Kidney (tissue), 13 donors: ENCODE measurements at regions not wholly inside any gene's neighbourhood (a gene's known extent, or its start where the extent isn't known, plus 50 kb on each side); places are given as distances from the start of the nearest gene placed in this dataset.

Experiments used
- DNase-seq, 5 donors: peaks; one replicate each; pipeline ENCODE4 v3.0.0-alpha.2; 2013 to 2020
- FAIRE-seq: peaks from 2 replicates; lab custom pipeline; 2012; peaks lifted over from hg19 to GRCh38; lab: Jason Lieb, UNC
- H3K27ac ChIP-seq, 2 donors: one replicate each; pipeline ENCODE4 v1.7.0; 2013; ENCODE audit warnings: low read depth in 2 of 2, low read length in 2 of 2, inconsistent platforms in 1 of 2
- H3K27me3 ChIP-seq: one replicate; pipeline ENCODE4 v1.7.1; 2013; ENCODE audit warnings: low read length, inconsistent platforms; ENCODE audit not compliant: control insufficient read depth, insufficient read depth
- H3K36me3 ChIP-seq, 3 donors: one replicate each; pipeline versions ENCODE4 v1.7.0 to v1.7.1; 2013; ENCODE audit warnings: low read length in 3 of 3, control low read depth in 1 of 3, inconsistent platforms in 1 of 3; ENCODE audit not compliant: insufficient read depth in 3 of 3, control insufficient read depth in 2 of 3
- H3K4me1 ChIP-seq, 3 donors: one replicate each; pipeline versions ENCODE4 v1.7.0 to v1.7.1; 2013; ENCODE audit warnings: low read length in 3 of 3, inconsistent platforms in 1 of 3, low read depth in 1 of 3; ENCODE audit not compliant: control insufficient read depth in 2 of 3, insufficient read depth in 2 of 3
- H3K4me3 ChIP-seq, 3 donors: one replicate each; pipeline versions ENCODE4 v1.7.0 to v1.8.1; 2013; ENCODE audit warnings: low read length in 3 of 3, control low read depth in 1 of 3, inconsistent platforms in 1 of 3
- H3K9ac ChIP-seq, 3 donors: one replicate each; pipeline versions ENCODE4 v1.7.0 to v1.7.1; 2013; ENCODE audit warnings: low read length in 3 of 3, control low read depth in 1 of 3, inconsistent platforms in 1 of 3
- H3K9me3 ChIP-seq, 3 donors: one replicate each; pipeline versions ENCODE4 v1.7.0 to v1.7.1; 2013; ENCODE audit warnings: low read length in 3 of 3, control low read depth in 1 of 3, inconsistent platforms in 1 of 3; ENCODE audit not compliant: control insufficient read depth in 2 of 3, insufficient read depth in 1 of 3
- intact Hi-C: fragments of 100-400 bp; cut with DNase I; formaldehyde crosslinking; loops from one replicate; pipeline ENCODE4 v1.11.1; 2022
- TF ChIP-seq, protein P1 (sequence below): IDR thresholded peaks from 3 replicates; pipeline ENCODE4 v1.5.1; 2012; ENCODE audit warnings: mild to moderate bottlenecking, moderate library complexity, borderline replicate concordance; ENCODE audit not compliant: insufficient read depth; ENCODE audit errors: extremely low read depth
- donor health status: control.
- donor health status: control.
- donor health status: control.
- donor health status: control.
- donor health status: control.
- donor health status: DM: yes; HTN: yes; CAD: no.
- donor health status: Normal renal cell carcinoma (clear cell type).

GRCh38 chr6:41471064-41471895 lies 74.9 kb upstream of the FOXP4 start:
- FAIRE-seq (no peak), DNase-seq (no peak)
- Histone ChIP-seq H3K4me1 (no peaks in the 10 kb centered on the region), H3K4me3 (no peak overlapping the region), H3K9me3 (no peaks in the 10 kb centered on the region), H3K27ac (no peak overlapping the region), H3K27me3 (peaks cover 10% of the 10 kb centered on the region), H3K9ac (no peak overlapping the region), H3K36me3 (no peaks in the 10 kb centered on the region)
- intact Hi-C loops: no loop called here
- TF ChIP-seq, protein P1, sequence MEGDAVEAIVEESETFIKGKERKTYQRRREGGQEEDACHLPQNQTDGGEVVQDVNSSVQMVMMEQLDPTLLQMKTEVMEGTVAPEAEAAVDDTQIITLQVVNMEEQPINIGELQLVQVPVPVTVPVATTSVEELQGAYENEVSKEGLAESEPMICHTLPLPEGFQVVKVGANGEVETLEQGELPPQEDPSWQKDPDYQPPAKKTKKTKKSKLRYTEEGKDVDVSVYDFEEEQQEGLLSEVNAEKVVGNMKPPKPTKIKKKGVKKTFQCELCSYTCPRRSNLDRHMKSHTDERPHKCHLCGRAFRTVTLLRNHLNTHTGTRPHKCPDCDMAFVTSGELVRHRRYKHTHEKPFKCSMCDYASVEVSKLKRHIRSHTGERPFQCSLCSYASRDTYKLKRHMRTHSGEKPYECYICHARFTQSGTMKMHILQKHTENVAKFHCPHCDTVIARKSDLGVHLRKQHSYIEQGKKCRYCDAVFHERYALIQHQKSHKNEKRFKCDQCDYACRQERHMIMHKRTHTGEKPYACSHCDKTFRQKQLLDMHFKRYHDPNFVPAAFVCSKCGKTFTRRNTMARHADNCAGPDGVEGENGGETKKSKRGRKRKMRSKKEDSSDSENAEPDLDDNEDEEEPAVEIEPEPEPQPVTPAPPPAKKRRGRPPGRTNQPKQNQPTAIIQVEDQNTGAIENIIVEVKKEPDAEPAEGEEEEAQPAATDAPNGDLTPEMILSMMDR: no peak

GRCh38 chr6:41474213-41474933 lies 71.8 kb upstream of the FOXP4 start:
- no peak for FAIRE-seq

DNA sequence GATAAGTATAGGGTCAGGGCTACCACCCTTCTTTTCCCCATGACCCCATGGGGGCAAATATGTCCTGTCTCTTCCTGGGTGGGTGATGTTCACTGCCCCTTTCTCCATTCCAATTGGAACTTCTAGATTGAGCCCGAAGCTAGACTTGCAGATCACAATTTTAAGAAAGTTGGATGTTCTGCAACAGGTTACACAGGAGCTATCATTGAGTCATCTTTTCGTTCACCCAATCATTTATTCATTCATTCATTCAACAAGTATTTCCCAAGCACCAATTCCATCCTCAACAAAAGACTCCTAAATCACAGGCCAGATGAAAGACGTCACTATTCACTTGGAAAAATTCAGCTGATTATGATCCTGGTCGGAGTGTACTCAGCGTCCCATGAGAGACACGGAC lies 71.0 kb upstream of the FOXP4 start:
- Histone ChIP-seq H3K9ac (no peak overlapping the region), H3K4me3 (no peak overlapping the region), H3K27ac (no peak overlapping the region), H3K27me3 (peaks cover 7% of the 10 kb centered on the region), H3K4me1 (no peaks in the 10 kb centered on the region), H3K36me3 (no peaks in the 10 kb centered on the region), H3K9me3 (no peaks in the 10 kb centered on the region)
- DNase-seq (no peak), FAIRE-seq (no peak)
- intact Hi-C loops: no loop called here
- TF ChIP-seq, protein P1: no peak

More at GRCh38 chr6:41474213-41474933, 71.8 kb upstream of the FOXP4 start:
- peaks cover 7% of the 10 kb centered on the region for H3K27me3 ChIP-seq
- H3K36me3 ChIP-seq: no peaks in the 10 kb centered on the region
- no peaks in the 10 kb centered on the region for H3K4me1 ChIP-seq
- H3K4me3 ChIP-seq: no peak overlapping the region
- no peak for DNase-seq
- no peaks in the 10 kb centered on the region for H3K9me3 ChIP-seq
- no peak overlapping the region for H3K27ac ChIP-seq
- intact Hi-C loops: no loop called here
- H3K9ac ChIP-seq: no peak overlapping the region
- TF ChIP-seq, protein P1: no peak
